ENCODE measurements at regions not wholly inside any gene's neighbourhood (a gene's known extent, or its start where the extent isn't known, plus 50 kb on each side); places are given as distances from the start of the nearest gene placed in this dataset.

- no peak for FAIRE-seq
These were observed 86.0 kb upstream of the ALDH1L1 start for GRCh38 chr3:126266291-126266840.

GRCh38 chr3:126264952-126265351 is 84.6 kb upstream of the ALDH1L1 start:
- FAIRE-seq, result no peak

GRCh38 chr3:126264381-126264780 is 84.0 kb upstream of the ALDH1L1 start:
- FAIRE-seq, result no peak

GRCh38 chr3:126263971-126264370 is 83.6 kb upstream of the ALDH1L1 start:
- no peak for FAIRE-seq

- FAIRE-seq, result no peak
These were observed 83.2 kb upstream of the ALDH1L1 start for GRCh38 chr3:126263539-126263938.

- no peak for FAIRE-seq
These were observed 81.8 kb upstream of the ALDH1L1 start for GRCh38 chr3:126262227-126262626.

GRCh38 chr3:126261037-126261436 is 80.7 kb upstream of the ALDH1L1 start:
- no peak for FAIRE-seq

GRCh38 chr3:126259411-126260391 is 79.3 kb upstream of the ALDH1L1 start:
- no peak for FAIRE-seq

GRCh38 chr3:126258670-126259069 is 78.3 kb upstream of the ALDH1L1 start:
- FAIRE-seq, result no peak

- no peak for FAIRE-seq
These were observed 77.6 kb upstream of the ALDH1L1 start for GRCh38 chr3:126257984-126258383.

- no peak for FAIRE-seq
These were observed 76.8 kb upstream of the ALDH1L1 start for GRCh38 chr3:126257174-126257573.

- no peak for FAIRE-seq
These were observed 75.9 kb upstream of the ALDH1L1 start for GRCh38 chr3:126256251-126256650.

- no peak for FAIRE-seq
These were observed 72.7 kb upstream of the ALDH1L1 start for GRCh38 chr3:126253072-126253471.

- FAIRE-seq, result no peak
These were observed 72.0 kb upstream of the ALDH1L1 start for GRCh38 chr3:126252373-126252772.

- FAIRE-seq, result no peak
These were observed 65.7 kb upstream of the ALDH1L1 start for GRCh38 chr3:126245811-126246727.
